ENCODE measurements at regions not wholly inside any gene's neighbourhood (a gene's known extent, or its start where the extent isn't known, plus 50 kb on each side); places are given as distances from the start of the nearest gene placed in this dataset.
"Not testable (repeated sequence)": the region's sequence is repeated elsewhere in the genome, so short reads cannot be mapped to it uniquely, and the experiment has no call there.

DNA sequence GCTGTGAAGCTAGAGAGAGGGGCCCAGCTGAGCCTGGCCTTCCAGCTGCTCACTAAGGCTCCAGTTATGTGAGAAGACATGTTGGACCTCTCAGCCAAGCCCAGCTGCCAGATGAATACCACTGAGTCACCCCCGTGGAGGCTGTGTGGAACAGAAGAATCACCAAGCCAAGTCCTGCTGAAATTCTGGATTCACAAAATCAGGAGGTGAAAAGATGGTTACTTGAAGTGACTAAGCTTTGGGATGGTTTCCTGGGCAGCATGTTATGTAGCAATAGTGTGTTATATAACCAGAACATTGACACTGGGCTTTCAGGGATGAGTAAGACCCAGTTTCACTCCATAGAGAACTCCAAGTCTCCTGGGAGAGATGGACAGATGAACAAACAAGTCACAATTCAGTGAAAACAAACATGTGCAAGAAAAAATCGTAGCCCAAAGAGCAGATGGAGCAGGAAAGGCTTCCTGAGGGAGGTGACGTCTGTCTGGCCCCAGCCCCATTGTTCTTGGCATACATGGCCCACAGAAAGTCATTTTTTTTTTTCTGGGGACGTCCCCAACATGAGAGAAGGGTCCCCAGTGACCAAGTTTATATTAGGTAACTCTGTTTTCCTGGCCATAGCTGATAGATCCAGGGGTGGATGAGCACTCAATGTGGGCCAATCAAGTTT lies 64.1 kb upstream of the PDZD8 start:
- peak; percentile 47 to 89 for TF ChIP-seq POLR2AphosphoS5 (IDR thresholded peaks at IDR 0.05; ENCODE audit: insufficient read depth in 1 of 2, low read depth in 1 of 2)
- no peak for TF ChIP-seq POLR2A (IDR thresholded peaks at IDR 0.05)
- TF ChIP-seq, protein P1, sequence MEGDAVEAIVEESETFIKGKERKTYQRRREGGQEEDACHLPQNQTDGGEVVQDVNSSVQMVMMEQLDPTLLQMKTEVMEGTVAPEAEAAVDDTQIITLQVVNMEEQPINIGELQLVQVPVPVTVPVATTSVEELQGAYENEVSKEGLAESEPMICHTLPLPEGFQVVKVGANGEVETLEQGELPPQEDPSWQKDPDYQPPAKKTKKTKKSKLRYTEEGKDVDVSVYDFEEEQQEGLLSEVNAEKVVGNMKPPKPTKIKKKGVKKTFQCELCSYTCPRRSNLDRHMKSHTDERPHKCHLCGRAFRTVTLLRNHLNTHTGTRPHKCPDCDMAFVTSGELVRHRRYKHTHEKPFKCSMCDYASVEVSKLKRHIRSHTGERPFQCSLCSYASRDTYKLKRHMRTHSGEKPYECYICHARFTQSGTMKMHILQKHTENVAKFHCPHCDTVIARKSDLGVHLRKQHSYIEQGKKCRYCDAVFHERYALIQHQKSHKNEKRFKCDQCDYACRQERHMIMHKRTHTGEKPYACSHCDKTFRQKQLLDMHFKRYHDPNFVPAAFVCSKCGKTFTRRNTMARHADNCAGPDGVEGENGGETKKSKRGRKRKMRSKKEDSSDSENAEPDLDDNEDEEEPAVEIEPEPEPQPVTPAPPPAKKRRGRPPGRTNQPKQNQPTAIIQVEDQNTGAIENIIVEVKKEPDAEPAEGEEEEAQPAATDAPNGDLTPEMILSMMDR (IDR thresholded peaks at IDR 0.05) = no peak

GRCh38 chr10:117432866-117433265 lies 57.6 kb upstream of the PDZD8 start:
- no peak overlapping the region for H3K27ac ChIP-seq
- H3K4me3 ChIP-seq = no peak overlapping the region
- H3K36me3 ChIP-seq = no peaks in the 10 kb centered on the region
- H3K4me1 ChIP-seq = no peaks in the 10 kb centered on the region
- no peaks in the 10 kb centered on the region for H3K27me3 ChIP-seq
- no peak for DNase-seq (ENCODE audit: extremely low spot score in 2 of 2)
- intact Hi-C loops (cut with DNase I) = no loop called here
- TF ChIP-seq POLR2AphosphoS5 (IDR thresholded peaks at IDR 0.05; ENCODE audit: insufficient read depth in 1 of 2, low read depth in 1 of 2) = no peak
- TF ChIP-seq, protein P1 (IDR thresholded peaks at IDR 0.05) = no peak
- TF ChIP-seq POLR2A (IDR thresholded peaks at IDR 0.05) = no peak
- H3K9me3 ChIP-seq = no peaks in the 10 kb centered on the region

More for the DNA sequence above, 64.1 kb upstream of the PDZD8 start:
- H3K4me3 ChIP-seq = no peak overlapping the region
- no peaks in the 10 kb centered on the region for H3K9me3 ChIP-seq
- no peaks in the 10 kb centered on the region for H3K36me3 ChIP-seq
- DNase-seq (ENCODE audit: extremely low spot score in 2 of 2) = peak in 1 of 2 donors; percentile 98
- intact Hi-C loops (cut with DNase I) = no loop called here
- H3K27ac ChIP-seq = peak overlapping the region; percentile 72
- peaks cover 27% of the 10 kb centered on the region for H3K4me1 ChIP-seq
- H3K27me3 ChIP-seq = no peaks in the 10 kb centered on the region

DNA sequence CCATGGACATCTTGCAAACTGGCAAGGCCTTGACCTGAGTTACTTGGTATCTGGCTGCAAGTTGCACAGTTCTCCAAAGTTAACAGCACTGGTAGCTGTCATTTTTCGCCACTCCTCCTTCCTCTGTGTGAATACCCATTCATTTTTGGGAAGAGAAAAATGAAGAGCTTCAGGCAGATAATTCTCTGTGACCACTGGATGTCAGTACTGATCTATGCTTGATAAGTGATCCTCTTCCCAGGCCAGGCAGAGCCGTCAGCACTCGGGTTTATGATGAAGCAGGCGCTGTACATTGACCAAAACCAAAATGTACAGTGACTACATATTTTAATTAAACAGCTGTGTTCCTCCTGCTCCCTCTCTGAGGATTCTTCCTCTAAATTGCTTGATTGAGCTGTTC lies 55.9 kb upstream of the PDZD8 start:
- Histone ChIP-seq H3K9me3 (no peaks in the 10 kb centered on the region), H3K36me3 (no peaks in the 10 kb centered on the region), H3K27ac (no peak overlapping the region), H3K4me1 (no peaks in the 10 kb centered on the region), H3K27me3 (no peaks in the 10 kb centered on the region), H3K4me3 (no peak overlapping the region)
- intact Hi-C loops (cut with DNase I) = no loop called here
- DNase-seq (ENCODE audit: extremely low spot score in 2 of 2) = no peak
- TF ChIP-seq POLR2AphosphoS5 (IDR thresholded peaks at IDR 0.05; ENCODE audit: insufficient read depth in 1 of 2, low read depth in 1 of 2) = no peak
- TF ChIP-seq, protein P1 (IDR thresholded peaks at IDR 0.05) = peak in 1 of 3 experiments; percentile 17

DNA sequence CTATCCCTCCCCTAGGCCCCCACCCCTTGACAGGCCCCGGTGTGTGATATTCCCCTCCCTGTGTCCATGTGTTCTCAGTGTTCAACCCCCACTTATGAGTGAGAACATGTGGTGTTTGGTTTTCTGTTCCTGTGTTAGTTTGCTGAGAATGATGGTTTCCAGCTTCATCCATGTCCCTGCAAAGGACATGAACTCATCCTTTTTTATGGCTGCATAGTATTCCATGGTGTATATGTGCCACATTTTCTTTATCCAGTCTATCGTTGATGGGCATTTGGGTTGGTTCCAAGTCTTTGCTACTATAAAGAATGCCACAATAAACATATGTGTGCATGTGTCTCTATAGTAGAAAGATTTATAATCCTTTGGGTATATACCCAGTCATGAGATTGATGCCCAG lies 55.3 kb upstream of the PDZD8 start:
- intact Hi-C loops (cut with DNase I); H3K9me3 ChIP-seq; H3K4me1 ChIP-seq; DNase-seq (ENCODE audit: extremely low spot score in 2 of 2); H3K4me3 ChIP-seq; H3K36me3 ChIP-seq; H3K27ac ChIP-seq; H3K27me3 ChIP-seq: not testable (repeated sequence)

DNA sequence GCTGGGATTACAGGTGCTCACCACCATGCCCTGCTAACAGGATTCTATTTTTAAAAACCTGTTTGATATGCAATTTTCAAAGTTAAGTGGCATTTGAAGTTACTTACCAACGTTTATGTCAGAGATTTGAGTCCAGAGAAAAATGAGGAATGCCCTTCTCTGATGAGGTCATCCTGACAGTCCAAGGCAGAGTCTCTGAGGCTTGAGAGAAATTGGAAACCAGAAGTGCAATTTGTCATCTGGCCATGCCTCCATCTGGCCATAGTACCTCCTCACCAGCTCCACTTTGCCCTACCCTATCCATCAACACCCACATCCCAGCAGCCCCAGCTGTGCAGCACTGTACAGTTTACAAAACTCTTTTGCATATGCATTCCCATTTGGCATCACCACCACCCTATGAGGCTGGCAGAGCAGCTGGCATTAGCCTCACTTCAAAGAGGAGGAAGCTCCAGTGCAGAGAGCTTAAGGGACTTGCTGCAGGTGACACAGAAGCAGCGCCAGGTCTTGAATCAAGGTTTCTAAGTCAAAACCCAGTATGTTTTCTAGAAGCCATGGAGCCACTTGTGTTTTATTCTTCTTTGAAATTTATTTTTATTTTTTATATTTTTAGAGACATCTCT lies 54.5 kb upstream of the PDZD8 start:
- H3K9me3 ChIP-seq = no peaks in the 10 kb centered on the region
- H3K4me1 ChIP-seq = no peaks in the 10 kb centered on the region
- TF ChIP-seq POLR2A (IDR thresholded peaks at IDR 0.05) (no peak), POLR2AphosphoS5 (IDR thresholded peaks at IDR 0.05; ENCODE audit: insufficient read depth in 1 of 2, low read depth in 1 of 2) (no peak)
- TF ChIP-seq, protein P1 (IDR thresholded peaks at IDR 0.05) = no peak
- DNase-seq (ENCODE audit: extremely low spot score in 2 of 2) = no peak
- H3K4me3 ChIP-seq = no peak overlapping the region
- H3K27me3 ChIP-seq = no peaks in the 10 kb centered on the region
- no peak overlapping the region for H3K27ac ChIP-seq
- intact Hi-C loops (cut with DNase I) = no loop called here
- H3K36me3 ChIP-seq = no peaks in the 10 kb centered on the region
